GM18502 (cell line): ENCODE measurements at regions not wholly inside any gene's neighbourhood (a gene's known extent, or its start where the extent isn't known, plus 50 kb on each side); places are given as distances from the start of the nearest gene placed in this dataset.

Experiments
- ATAC-seq: cut with Tn5 transposase; IDR thresholded peaks from one replicate; pipeline ENCODE4 v1.9.1; 2021; ENCODE audit warnings: mild to moderate bottlenecking; ENCODE audit not compliant: unreplicated experiment, poor library complexity

DNA sequence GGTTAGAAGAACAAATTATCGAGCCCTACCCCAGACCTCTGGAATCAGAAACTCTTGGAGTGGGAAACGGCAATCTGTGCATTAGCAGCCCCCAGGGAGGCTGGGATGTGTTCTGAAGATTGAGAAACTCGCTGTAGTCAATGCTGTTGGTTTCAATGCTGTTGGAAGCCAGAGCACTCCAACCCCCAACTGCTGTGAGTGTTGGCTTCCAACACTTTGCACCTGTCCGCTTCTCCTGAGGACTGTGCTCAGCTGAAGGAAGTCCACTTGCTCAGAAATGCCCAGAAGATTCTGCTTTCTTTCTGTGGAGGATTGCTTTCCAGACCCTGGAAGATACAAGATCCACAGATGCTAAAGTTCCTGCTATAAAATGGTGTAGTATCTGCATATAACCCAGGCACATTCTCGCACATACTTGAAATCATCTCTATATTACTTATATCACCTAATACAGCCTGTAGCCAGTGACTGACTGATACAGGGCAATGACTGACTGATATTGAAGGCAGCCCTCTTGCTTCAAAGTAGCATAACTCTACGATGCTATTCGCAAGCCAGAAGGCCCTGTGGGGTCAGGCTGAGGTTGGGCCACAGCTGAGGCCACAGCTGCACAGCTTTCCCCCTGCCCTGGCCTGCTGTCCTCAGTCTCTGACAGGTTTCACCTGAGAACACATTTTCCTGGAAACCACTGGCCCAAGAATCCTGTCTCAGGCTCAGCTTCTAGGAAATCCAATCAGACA lies 757.7 kb upstream of the ID2 start:
- ATAC-seq: no peak

DNA sequence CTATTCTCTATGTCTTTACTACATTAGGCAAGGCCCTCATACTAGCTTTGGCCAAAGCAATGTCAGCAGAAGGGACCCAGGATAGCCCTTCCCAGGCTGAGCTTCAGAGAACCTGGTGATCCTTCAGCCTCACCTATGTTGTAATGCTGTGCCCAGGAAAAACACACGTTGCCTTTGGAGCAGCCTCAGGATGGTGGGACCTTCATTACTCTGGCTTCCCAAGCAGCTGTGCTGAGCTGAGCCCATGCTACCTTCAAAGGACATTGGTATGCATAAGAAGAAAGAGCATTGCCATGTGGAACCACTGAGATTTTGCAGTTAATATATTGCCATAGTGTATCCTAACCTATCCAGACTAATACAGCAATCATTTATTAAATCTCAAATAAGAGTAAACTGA lies 756.4 kb upstream of the ID2 start:
- no peak for ATAC-seq

DNA sequence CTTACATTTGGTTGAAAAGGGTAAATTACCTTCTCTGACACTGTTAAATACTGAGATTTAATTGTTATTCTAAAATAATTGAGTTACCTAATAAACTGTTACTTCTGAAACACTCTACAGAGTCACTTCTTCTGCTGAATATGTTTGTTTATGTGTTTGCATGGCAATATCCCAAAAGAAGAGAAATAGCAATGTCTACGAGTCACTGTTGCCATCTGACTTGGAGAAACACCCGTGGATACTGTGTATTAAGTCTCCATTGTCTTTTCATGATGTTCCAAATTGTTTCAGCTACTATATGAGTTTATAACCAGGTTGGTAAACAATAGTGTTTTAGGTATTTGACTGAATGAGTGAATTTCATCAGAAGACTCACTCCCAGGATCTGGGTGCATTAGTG lies 754.2 kb upstream of the ID2 start:
- ATAC-seq: no peak

DNA sequence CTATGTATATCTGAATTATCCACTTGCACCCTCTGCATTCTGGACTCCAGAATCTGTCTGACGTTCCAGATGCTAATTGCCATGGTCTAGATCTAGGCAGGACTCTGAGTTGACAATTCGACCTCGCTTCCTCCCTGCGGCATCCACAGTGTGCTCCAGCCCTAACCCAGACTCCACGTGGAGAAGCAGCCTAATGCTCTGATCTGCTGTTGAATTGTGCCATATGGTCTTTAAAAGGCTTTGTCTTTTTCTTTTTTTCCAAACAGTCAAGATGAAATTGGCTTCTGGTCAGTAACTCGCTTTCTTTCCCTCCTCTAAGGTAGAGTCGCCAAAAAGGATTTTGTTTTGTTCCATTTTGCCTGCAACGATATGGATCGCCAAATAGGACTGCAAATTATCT lies 752.6 kb upstream of the ID2 start:
- ATAC-seq: no peak

DNA sequence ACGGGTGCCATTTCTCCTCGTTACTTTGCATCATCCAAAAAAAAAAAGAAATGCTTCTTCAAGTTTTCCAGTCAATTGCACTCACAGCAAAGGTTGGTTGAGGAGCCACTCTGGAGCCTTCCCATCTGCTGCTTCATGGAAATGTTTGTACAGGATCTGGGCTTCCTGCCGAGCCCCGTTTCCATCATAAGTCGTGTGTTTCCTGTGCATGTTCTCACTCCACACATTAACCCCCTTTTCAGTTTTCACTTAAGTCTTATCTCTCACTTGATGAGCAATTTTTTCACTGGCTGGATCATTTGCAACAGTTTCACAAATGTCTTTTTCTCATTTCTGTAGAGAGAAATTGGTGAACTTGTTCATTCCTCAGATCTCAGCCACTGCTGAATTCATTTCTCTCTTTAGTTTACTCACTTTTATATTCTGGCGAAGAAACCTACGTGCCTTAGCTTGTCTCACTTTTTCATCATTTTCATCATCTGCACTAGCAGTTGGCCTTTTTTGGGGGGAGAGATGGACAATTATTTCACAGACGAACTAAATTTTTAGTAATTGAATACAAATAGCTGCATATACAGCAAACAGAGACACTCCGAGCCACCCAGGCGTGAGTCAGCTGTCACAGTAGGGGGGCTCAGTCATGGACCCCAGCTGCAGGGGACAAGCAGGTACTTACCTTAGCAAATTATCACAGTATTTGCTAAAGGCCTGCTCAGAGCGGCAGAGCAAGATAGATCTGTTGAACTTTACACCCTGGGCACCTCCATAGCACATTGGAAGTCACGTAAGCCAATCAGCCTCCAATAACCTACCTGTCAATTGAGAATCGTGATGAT lies 750.8 kb upstream of the ID2 start:
- ATAC-seq: no peak

DNA sequence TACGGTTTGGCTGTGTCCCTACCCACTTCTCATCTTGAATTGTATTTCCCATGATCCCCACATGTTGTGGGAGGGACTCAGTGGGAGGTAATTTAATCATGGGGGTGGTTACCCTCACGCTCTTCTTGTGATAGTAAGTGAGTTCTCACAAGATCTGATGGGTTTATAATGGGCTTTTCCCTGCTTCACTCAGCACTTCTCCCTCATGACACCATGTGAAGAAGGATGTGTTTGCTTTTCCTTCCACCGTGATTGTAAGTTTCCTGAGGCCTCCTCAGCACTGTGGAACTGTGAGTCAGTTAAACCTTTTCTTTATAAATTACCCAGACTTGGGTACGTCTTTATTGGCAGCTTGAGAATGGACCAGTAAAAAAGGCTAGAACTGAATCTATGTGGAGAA lies 750.0 kb upstream of the ID2 start:
- no peak for ATAC-seq

DNA sequence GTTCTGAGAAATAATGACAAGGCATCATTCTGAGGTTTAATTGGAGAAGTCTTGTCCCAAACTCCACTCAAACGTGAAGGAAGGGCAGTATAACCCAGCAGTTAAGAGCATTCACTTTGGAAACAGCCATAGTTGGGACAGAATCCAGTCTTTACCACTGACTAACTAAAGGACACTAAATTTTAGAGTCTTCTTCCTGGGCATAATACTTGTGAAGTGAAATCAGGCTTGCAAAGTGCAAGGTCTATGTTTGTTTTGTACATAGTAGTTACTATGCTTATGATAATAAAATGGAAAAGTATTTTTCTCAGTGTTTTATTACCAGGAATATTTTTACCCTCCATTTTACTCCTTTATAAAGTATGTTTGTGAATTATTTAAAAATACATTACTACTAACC lies 748.2 kb upstream of the ID2 start:
- ATAC-seq: no peak

DNA sequence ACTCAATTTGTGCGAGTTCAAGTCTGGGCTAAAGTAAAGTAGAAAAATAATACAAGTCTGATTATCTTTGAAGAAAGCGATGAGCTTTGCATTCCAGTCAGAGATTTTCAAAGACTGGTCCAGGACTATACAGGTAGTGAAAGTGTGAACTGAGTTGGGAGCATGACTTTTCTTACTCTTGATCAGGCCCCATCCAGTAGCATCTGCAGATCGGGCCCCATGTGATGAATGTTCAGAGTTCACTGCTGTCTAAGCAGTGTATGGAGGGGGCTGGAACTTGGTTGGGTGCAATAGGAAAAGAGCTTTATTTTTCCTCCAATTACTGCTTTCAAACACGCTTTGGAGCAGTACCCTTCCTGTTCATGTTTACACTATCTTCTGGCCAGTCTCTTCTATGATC lies 747.4 kb upstream of the ID2 start:
- ATAC-seq: no peak

DNA sequence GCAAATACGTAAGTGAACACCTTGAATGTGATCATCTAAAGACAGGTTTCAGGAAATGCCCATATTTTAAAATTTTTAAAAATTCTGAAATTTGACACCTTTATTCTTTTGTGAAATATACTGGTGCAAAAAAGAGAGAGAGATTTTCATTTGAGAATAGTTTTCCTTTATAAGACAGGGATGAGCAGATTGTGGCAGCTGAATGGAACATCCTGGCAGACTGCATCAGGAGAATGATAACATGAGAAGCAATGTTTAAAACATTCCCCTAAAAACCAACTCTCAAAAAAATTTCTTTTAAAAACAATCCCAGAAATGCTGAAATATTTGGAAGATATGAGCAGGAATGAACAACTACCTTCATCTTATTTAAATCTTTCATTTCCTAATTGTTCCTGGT lies 744.8 kb upstream of the ID2 start:
- ATAC-seq: no peak

DNA sequence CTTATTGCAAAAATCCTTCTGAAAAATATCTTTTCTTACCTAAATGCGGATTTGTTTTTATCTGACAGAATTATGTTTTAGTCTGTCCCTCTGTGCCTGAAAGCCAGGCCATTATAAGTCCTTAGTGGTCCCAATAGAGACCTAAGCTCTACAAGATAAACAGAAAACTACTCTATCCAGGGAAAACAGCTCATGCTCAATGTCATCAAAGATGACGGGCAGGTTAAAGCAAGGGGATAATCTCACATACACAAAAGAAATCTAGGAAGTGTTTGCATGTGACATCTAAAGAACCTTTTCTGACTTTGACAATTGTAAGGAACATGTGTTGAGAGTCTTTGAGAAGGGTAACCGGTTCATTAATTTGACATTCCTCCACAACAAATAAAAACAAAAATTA lies 741.1 kb upstream of the ID2 start:
- no peak for ATAC-seq

DNA sequence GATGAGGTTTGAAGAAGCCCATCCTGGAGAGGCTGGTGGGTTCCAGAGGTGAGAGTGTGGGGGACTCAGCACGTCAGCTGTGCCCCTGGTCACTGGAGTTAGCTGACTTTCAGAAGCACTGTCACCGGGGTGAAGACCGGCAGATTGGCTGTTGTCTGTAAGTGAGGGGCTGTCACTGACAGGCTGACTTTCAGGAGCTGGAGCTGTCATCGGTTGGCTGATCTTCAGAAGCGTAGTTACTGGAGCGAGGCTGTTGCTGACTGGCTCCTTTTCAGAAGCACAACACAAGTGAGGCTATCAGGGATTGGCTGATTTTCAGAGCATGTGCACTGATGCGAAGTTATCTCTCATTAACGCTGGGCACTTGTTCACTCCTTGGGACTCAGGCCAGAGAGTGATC lies 738.4 kb upstream of the ID2 start:
- ATAC-seq: no peak

DNA sequence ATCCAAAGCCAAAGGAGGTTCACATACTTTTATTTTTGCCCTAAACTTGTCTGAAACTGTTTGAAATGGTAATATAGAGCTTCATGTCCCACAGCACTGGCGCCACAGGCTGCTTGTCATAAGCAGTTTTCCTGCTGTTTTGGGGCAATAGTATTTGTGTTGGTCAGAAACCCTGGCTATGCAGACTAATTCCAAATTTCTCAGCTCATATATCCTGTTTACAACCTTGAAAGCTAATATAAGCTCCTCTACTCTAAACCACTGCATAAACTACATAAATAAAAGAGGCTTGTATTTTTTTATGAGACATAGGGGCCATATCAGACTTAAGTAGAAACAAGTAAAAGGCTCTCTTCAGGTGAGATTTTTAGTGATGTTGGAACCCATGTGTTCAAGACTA lies 736.8 kb upstream of the ID2 start:
- no peak for ATAC-seq

DNA sequence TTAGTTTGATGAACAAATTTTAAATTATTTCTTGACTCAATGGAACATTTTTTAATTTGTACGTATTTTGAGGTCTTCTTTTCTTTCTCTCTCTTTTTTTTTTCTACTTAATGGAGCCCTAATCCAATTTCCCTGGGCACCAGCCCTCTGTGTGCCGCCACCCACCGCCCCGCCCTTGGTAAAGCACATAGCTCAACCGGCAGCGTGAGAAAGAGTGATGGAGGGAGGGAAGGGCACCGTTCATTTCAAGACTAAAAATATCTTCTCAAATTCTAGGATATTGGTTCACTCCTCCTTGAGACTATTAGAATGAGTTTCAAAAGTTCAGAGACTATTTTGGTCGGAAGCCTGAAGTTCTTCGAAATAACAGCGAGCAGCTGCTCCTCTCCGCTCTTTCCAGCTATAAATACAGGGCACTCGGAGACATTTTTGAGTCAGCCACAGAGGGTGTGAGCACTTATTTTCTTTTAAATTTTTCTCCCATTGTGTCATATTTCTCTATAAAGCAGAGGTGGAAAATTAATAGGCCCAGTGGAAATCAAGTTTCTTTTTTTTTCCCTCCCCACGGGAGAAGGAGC lies 731.7 kb upstream of the ID2 start:
- ATAC-seq: no peak

DNA sequence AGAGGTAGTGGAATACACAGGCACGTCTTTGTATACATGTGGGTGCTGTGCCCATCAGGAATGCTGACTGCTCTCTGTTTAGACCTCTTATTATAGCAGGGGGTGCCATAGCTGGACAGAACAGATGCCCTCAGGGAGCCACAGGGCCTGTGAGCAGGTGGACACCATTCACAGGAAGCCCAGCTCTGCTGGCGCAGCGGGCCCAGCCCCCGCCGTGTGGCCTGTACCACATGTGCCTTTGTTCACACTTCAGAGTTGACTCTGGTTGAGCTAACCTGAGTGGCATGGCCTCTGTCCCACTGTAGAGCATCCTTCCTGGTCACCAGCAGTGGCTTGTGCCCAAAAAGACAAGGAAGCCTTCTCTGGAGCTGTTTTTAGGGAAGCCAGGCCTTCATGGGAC lies 730.9 kb upstream of the ID2 start:
- ATAC-seq: no peak

DNA sequence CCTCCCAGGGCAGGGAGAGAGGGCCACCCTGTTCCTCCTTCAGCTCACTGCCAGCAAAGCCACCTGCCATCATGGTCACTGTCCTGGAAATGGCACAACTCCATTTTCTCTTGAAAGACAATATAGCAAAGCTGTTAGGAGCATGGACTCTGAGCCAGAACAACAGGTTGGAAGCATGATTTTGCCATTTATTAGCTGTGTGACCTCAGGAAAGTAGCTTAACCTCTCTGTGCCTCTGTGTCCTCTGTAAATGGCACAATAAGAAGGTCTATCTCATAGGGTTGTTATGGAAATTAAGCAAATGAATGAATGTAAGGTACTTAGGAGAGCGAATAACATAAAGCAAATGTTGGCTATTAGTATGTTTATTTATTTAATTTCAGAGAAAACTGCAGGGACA lies 730.4 kb upstream of the ID2 start:
- ATAC-seq: no peak

DNA sequence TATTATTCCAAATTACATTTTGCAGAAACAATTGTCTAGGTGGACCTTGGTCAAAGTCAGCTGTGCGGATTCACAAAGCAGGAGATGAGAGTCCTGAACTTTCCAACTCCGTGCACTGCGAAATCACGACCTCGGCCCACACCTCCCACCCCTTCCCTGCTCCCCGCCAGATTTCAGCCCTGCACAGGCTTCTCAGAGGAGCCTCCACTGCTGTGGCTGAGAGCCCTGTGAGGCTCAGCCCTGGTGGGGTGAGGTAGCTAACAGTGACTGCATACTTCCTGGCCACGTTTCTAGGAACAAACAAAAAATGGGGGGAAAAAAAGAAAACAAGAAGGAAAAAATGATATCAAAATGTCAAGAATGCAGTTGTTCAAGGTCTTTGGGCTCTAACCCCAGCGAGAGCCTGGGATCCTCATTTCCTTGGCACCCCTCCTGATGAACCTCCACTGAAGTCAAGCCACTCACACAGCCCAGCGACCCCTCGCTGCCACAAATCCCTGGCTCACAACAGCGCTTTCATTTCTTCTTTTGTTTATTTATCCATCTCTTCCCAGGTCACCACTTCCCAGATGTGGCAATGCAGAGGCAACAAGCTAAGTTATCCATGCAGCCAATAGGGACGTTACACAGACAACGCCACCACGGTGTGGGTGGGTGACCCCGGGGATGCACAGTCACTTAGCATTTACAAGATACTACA lies 729.7 kb upstream of the ID2 start:
- no peak for ATAC-seq

DNA sequence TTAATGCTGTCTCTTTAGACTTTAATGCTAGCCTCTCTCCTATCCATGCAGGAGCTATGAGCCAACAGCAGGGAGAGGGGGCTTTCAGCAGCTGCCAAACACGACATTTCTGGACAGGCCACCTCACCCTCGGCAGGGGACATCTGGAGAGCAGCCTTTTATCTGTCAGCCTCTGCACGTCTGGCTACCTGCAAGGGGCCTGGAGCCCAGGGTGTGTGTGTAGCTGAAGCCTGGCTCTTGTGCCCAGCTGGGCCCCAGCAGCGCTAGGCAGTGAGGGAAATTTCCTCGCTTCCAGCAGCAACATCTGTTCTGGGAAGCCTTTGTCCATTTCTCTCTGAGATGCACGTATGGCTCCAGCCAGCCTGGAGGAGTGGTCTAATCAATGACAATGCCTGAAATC lies 728.7 kb upstream of the ID2 start:
- ATAC-seq: no peak

DNA sequence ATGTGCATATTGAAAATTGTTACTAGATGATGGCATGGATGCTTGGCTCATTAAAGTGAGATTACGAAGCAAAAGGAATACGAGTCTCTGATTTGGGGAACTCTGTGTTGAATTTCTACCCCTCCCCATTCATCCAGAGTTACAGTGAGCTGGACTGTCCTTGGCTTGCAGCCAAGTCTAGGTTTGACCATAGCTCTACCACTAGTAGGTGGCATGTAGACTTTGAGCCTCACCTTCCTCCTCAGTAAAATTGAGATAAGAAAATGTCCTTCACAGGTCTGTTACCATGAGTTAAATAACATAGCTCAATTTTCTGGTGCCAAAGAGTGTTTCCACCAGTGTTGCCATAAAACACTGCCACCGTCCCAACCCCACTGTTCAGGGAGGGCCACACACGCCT lies 727.6 kb upstream of the ID2 start:
- no peak for ATAC-seq

DNA sequence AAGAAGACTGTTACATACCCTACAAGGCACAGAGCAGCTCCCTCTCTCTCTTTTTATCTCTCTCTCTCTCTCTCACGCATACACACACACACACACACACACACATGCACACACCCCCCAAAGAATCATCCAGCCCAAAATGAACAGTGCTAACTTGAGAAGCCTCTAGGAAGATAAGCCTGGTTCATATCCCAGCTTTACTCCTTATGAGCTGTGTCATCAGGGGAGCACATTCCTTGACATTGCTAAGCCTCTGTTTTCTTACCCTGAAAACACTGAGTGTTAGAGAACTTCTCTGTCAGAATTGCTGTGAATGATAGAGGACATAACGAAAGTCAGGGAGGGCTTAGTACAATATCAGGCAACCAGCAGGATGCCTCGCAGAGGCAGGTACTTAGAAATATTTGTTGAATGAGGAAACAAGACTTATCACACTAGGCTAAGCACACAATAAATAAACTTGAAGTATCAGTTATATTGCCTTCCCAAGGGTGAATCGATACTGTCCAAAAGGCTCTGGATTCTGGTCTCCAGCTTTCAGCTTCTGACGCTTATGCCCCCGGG lies 725.6 kb upstream of the ID2 start:
- ATAC-seq: no peak

DNA sequence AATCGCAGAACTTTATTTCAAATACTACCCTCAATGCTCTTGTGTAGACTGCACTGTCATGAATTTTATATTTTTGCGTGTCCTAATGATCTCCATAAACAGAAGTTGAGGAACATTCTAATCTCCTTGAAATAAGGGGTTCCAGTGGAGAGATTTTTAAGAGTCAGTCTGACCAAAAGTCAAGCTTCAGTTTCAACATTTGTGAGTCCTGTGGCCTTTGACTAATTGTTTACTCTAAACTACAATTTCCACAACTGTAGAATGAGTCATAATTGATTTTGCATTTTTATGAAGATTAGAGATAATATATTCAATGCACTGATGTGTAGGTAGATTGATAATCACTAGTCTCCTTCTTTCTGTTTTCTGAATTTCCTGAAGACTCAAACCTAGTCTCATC lies 720.3 kb upstream of the ID2 start:
- no peak for ATAC-seq

DNA sequence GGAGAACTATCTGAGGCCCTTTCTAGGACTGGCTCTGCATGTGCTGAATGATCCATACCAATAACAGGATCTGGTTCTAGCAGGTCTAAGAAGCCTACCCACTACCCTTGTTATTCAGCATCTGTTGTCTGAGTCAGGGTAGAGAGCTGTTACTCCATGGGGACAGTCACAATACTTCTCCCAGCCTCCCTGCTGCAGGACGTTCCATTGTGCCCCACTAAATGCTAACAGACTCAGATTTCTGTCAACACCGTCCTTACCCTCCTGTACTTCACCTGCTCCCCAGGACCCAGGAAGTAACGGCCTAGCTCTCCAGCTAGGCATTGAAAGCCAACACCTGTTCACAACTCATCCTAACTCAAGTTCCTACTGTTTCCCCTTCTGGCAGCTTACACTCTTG lies 719.7 kb upstream of the ID2 start:
- ATAC-seq: no peak
